GM10266 (cell line): ENCODE measurements at regions not wholly inside any gene's neighbourhood (a gene's known extent, or its start where the extent isn't known, plus 50 kb on each side); places are given as distances from the start of the nearest gene placed in this dataset.

Source experiments
- DNase-seq: peaks from one replicate; pipeline ENCODE4 v3.0.0; 2012; ENCODE audit errors: extremely low spot score
- TF ChIP-seq, protein P1 (sequence below): IDR thresholded peaks from 2 replicates; pipeline ENCODE4 v1.5.1; 2012; ENCODE audit warnings: mild to moderate bottlenecking, low read depth; ENCODE audit not compliant: control insufficient read depth, insufficient read depth; ENCODE audit errors: missing control alignments

DNA sequence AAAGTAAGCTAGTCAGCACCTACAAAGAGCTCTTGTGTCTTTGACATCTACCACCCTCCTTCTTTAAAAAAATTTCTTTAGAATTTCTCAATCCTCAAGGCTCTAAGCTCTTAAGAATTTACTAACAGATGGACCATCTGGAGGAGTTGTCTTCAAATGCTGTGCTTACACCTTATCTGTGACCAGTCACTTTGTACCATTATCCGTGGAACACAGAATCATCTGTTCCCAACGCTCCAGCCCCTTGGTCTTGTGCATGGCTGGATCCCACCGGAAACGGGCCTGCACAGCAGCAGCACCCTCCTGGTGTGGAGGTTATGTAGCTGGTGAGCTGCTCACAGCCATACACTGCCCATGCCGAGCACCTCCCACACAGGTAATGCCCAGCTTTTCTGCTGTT lies 89.0 kb downstream of the TBX19 start:
- TF ChIP-seq, protein P1, sequence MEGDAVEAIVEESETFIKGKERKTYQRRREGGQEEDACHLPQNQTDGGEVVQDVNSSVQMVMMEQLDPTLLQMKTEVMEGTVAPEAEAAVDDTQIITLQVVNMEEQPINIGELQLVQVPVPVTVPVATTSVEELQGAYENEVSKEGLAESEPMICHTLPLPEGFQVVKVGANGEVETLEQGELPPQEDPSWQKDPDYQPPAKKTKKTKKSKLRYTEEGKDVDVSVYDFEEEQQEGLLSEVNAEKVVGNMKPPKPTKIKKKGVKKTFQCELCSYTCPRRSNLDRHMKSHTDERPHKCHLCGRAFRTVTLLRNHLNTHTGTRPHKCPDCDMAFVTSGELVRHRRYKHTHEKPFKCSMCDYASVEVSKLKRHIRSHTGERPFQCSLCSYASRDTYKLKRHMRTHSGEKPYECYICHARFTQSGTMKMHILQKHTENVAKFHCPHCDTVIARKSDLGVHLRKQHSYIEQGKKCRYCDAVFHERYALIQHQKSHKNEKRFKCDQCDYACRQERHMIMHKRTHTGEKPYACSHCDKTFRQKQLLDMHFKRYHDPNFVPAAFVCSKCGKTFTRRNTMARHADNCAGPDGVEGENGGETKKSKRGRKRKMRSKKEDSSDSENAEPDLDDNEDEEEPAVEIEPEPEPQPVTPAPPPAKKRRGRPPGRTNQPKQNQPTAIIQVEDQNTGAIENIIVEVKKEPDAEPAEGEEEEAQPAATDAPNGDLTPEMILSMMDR: no peak
- DNase-seq: no peak

DNA sequence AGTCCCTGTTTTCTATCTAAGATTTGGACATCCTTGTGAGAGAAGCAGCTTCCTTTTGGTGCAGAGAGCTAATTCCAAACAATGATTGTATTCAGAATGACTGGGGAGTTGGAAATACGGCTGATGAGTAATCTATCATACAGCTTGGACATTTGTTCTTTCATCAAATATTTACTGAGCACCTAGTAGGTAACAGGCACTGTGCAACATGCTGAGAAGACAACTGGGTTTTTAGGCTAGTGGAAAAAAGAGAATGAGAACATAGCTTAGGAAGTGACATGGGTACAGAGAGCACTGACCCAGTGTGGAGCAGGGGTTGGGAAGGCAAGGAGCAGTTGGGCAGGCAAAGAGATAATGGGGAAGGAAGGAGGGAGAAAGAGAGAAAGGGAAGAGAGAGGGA lies 87.5 kb downstream of the TBX19 start:
- TF ChIP-seq, protein P1: no peak
- DNase-seq: no peak

DNA sequence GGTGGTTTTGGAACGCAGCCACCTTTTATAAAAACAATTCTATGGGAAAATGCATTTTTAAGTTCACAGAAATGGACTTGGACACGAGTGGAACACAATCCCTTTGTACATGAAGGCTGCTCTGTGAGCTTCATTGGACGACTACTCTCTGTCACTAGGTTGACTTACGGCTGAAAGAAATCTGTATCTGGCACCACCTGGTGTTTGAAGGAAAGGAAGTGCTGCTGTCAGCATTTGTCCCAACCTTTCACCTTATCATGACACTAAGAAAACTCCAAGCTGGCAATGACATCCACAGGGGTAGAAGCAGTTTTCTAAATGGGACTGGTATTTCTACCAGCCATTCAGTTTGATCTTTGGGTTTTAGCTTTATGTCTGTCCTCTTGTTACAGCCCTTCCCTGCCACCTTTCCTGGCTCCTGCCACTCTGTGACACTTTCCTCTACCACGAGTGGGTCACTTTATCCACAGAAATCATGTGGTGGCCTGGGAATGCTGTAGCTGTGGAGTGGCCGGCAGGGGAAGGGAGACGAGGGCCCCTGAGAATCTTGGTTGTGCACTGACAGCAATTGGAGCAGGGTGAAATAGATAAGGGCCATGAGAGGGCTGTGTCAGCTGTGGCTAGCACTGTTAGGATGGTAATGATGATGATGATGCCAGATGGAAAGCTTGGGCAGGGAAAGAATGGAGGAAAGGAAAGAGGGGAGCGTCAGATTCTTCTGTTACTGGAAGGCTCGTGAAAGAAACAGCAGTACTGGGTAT lies 85.2 kb downstream of the TBX19 start:
- TF ChIP-seq, protein P1: no peak
- no peak for DNase-seq
